Mesendoderm (in vitro differentiated cells): ENCODE measurements at regions not wholly inside any gene's neighbourhood (a gene's known extent, or its start where the extent isn't known, plus 50 kb on each side); places are given as distances from the start of the nearest gene placed in this dataset.

Experiments used
- DNase-seq: peaks from one replicate; pipeline ENCODE4 v3.0.0; 2013
- H2AK5ac ChIP-seq: 2 replicates; pipeline ENCODE4 v1.6.1; 2013; ENCODE audit warnings: low read length, inconsistent platforms
- H2BK120ac ChIP-seq: 2 replicates; pipeline ENCODE4 v1.6.1; 2013; ENCODE audit warnings: low read depth, mild to moderate bottlenecking, low read length, moderate library complexity, mixed read lengths
- H2BK15ac ChIP-seq: replicated peaks from 2 replicates; pipeline ENCODE4 v1.6.1; 2013; ENCODE audit warnings: low read depth, mild to moderate bottlenecking, moderate library complexity
- H2BK5ac ChIP-seq: 2 replicates; pipeline ENCODE4 v1.6.1; 2013; ENCODE audit warnings: low read length, inconsistent platforms
- H3K18ac ChIP-seq: 2 replicates; pipeline ENCODE4 v1.6.1; 2013; ENCODE audit warnings: mild to moderate bottlenecking, low read length, mixed read lengths
- H3K23ac ChIP-seq: one replicate; pipeline ENCODE4 v1.6.1; 2013; ENCODE audit warnings: low read length
- H3K27ac ChIP-seq: 2 replicates; pipeline ENCODE4 v1.5.1; 2013; ENCODE audit warnings: low read depth, mild to moderate bottlenecking, inconsistent platforms, low read length, moderate library complexity
- H3K27me3 ChIP-seq: 2 replicates; pipeline ENCODE4 v1.6.1; 2013; ENCODE audit warnings: low read length, control low read depth, mild to moderate bottlenecking, inconsistent platforms; ENCODE audit not compliant: insufficient read depth, poor library complexity
- H3K36me3 ChIP-seq: 2 replicates; pipeline ENCODE4 v1.6.1; 2013; ENCODE audit warnings: low read length, inconsistent platforms; ENCODE audit not compliant: control insufficient read depth, insufficient read depth
- H3K4ac ChIP-seq: one replicate; pipeline ENCODE4 v1.6.1; 2013; ENCODE audit warnings: low read depth, mild to moderate bottlenecking, low read length, moderate library complexity
- H3K4me1 ChIP-seq: 2 replicates; pipeline ENCODE4 v1.6.1; 2013; ENCODE audit warnings: low read depth, low read length, inconsistent platforms; ENCODE audit not compliant: control insufficient read depth
- H3K4me2 ChIP-seq: 2 replicates; pipeline ENCODE4 v1.6.1; 2013; ENCODE audit warnings: low read length
- H3K4me3 ChIP-seq: 2 replicates; pipeline ENCODE4 v1.5.1; 2013; ENCODE audit warnings: mild to moderate bottlenecking, low read length
- H3K56ac ChIP-seq: one replicate; pipeline ENCODE4 v1.6.1; 2013; ENCODE audit warnings: low read length
- H3K79me1 ChIP-seq: 2 replicates; pipeline ENCODE4 v1.6.1; 2013; ENCODE audit warnings: low read length, inconsistent platforms
- H3K79me2 ChIP-seq: 2 replicates; pipeline ENCODE4 v1.6.1; 2013; ENCODE audit warnings: mild to moderate bottlenecking, low read length; ENCODE audit not compliant: control insufficient read depth, insufficient read depth
- H3K9ac ChIP-seq: 2 replicates; pipeline ENCODE4 v1.6.1; 2013; ENCODE audit warnings: low read length, inconsistent platforms
- H4K5ac ChIP-seq: one replicate; pipeline ENCODE4 v1.6.1; 2013; ENCODE audit warnings: low read length
- H4K8ac ChIP-seq: one replicate; pipeline ENCODE4 v1.6.1; 2013; ENCODE audit warnings: low read depth, mild to moderate bottlenecking, control low read depth, low read length, moderate library complexity
- WGBS: extraction: QIAGEN DNeasy Blood & Tissue Kit; methylation state at CpG from one replicate; pipeline ENCODE4 v1.1.7; 2013; ENCODE audit warnings: low lambda C conversion rate, missing lambda C conversion rate; ENCODE audit not compliant: insufficient coverage; ENCODE audit errors: extremely low coverage; 5-methylcytosine and 5-hydroxymethylcytosine counted together

DNA sequence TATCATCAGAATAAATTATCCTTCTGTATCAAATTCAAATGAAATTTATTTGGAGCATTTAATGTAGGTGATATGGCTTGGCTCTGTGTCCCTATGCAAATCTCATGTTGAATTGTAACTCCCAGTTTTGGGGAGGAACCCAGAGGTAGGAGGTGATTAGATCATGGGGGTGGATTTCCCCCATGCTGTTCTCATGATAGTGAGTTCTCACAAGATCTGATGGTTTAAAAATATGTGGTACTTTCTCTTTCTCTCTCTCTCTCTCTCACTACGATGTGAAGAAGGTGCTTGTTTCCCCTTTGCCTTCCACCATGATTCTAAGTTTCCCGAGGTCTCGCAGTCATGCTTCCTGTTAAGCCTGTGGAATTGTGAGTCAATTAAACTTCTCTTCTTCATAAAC is 678.4 kb upstream of the RGMB start:
- Histone ChIP-seq H4K8ac (no peak overlapping the region), H3K27me3 (no peaks in the 10 kb centered on the region), H3K56ac (no peak overlapping the region), H3K4me2 (no peak overlapping the region), H3K23ac (no peak overlapping the region), H3K27ac (no peak overlapping the region), H3K4ac (no peak overlapping the region), H2BK120ac (no peak overlapping the region), H4K5ac (no peak overlapping the region), H3K18ac (no peak overlapping the region), H3K79me2 (no peaks in the 10 kb centered on the region), H3K36me3 (no peaks in the 10 kb centered on the region), H2BK5ac (no peak overlapping the region), H3K9ac (no peak overlapping the region), H3K4me3 (no peak overlapping the region), H3K4me1 (no peaks in the 10 kb centered on the region), H3K79me1 (no peaks in the 10 kb centered on the region), H2AK5ac (no peak overlapping the region), H2BK15ac (no peak overlapping the region)
- no CpG with 5 or more reads among the region's 3 CpGs for WGBS
- peak; percentile 4 for DNase-seq

- Histone ChIP-seq H3K27me3 (no peaks in the 10 kb centered on the region), H3K4ac (no peak overlapping the region), H3K79me2 (no peaks in the 10 kb centered on the region), H3K23ac (no peak overlapping the region), H2BK15ac (no peak overlapping the region), H3K27ac (no peak overlapping the region), H3K36me3 (no peaks in the 10 kb centered on the region), H2BK120ac (no peak overlapping the region), H2BK5ac (no peak overlapping the region), H4K8ac (no peak overlapping the region), H3K79me1 (no peaks in the 10 kb centered on the region), H3K56ac (no peak overlapping the region), H3K18ac (no peak overlapping the region), H3K4me1 (no peaks in the 10 kb centered on the region), H3K4me2 (no peak overlapping the region), H2AK5ac (no peak overlapping the region), H3K9ac (no peak overlapping the region), H3K4me3 (no peak overlapping the region), H4K5ac (no peak overlapping the region)
- WGBS: no CpG with 5 or more reads among the region's 1 CpG
- peak; percentile 9 for DNase-seq
Measured at GRCh38 chr5:98096155-98096554, 677.3 kb upstream of the RGMB start.

DNA sequence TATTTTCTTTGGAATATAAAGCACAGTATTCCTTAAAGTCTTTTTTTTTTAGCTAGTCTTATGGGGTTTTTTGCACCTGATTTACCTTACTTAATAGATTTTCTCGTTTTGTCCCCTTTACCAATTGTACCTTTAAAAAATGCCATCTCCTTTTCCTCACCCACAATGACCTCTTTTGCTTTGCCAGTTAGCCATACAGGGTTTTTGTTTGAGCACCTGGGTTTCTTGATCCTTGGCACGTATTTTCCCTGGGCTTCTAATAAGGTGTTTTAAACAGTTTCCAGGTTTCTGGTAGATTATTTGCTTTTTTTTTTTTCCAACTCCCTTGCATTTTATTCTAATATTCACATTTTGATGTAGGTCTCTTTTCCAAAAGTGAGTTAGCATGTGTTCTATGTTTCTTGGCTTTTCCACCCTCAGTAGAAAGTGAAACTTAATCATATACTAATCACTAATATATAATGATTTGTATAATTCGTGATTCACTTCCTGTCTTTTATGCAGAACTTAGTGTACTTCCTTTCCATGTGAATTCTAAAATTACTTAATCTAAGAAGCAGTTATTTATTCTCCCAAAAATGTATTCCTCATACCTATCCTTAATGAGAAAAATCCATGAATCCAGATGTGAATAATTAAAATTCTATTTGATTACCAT is 673.9 kb upstream of the RGMB start:
- Histone ChIP-seq H2BK120ac (no peak overlapping the region), H3K36me3 (no peaks in the 10 kb centered on the region)
- no CpG with 5 or more reads among the region's 3 CpGs for WGBS

GRCh38 chr5:98101131-98101530 is 672.3 kb upstream of the RGMB start:
- H3K18ac ChIP-seq: no peak overlapping the region
- H4K5ac ChIP-seq: no peak overlapping the region
- no peak overlapping the region for H3K9ac ChIP-seq
- H3K4me3 ChIP-seq: no peak overlapping the region
- no peak overlapping the region for H3K56ac ChIP-seq
- H3K4me2 ChIP-seq: no peak overlapping the region
- no peak for DNase-seq
- H3K27me3 ChIP-seq: no peaks in the 10 kb centered on the region
- H3K27ac ChIP-seq: no peak overlapping the region
- H3K36me3 ChIP-seq: no peaks in the 10 kb centered on the region
- no peak overlapping the region for H2BK5ac ChIP-seq
- no peaks in the 10 kb centered on the region for H3K4me1 ChIP-seq
- H2BK15ac ChIP-seq: no peak overlapping the region
- no peaks in the 10 kb centered on the region for H3K79me1 ChIP-seq
- H2AK5ac ChIP-seq: no peak overlapping the region
- H2BK120ac ChIP-seq: no peak overlapping the region
- H3K79me2 ChIP-seq: no peaks in the 10 kb centered on the region
- H3K23ac ChIP-seq: no peak overlapping the region
- H4K8ac ChIP-seq: no peak overlapping the region
- H3K4ac ChIP-seq: no peak overlapping the region

More for the DNA sequence above, 673.9 kb upstream of the RGMB start:
- Histone ChIP-seq H4K8ac (no peak overlapping the region), H3K79me2 (no peaks in the 10 kb centered on the region), H2AK5ac (no peak overlapping the region), H3K56ac (no peak overlapping the region), H2BK15ac (no peak overlapping the region), H3K79me1 (no peaks in the 10 kb centered on the region), H3K4me3 (no peak overlapping the region), H3K4ac (no peak overlapping the region), H3K18ac (no peak overlapping the region), H3K4me2 (no peak overlapping the region), H2BK5ac (no peak overlapping the region), H3K23ac (no peak overlapping the region), H3K27ac (no peak overlapping the region), H3K9ac (no peak overlapping the region), H4K5ac (no peak overlapping the region), H3K27me3 (no peaks in the 10 kb centered on the region), H3K4me1 (no peaks in the 10 kb centered on the region)
- no peak for DNase-seq

- Histone ChIP-seq H4K5ac (no peak overlapping the region), H3K27me3 (no peaks in the 10 kb centered on the region), H2AK5ac (no peak overlapping the region), H3K23ac (no peak overlapping the region), H3K4me3 (no peak overlapping the region), H2BK120ac (no peak overlapping the region), H3K4me1 (no peaks in the 10 kb centered on the region), H3K79me2 (no peaks in the 10 kb centered on the region), H3K27ac (no peak overlapping the region), H2BK5ac (no peak overlapping the region), H3K4ac (no peak overlapping the region), H2BK15ac (no peak overlapping the region), H3K4me2 (no peak overlapping the region), H3K9ac (no peak overlapping the region), H3K56ac (no peak overlapping the region), H3K79me1 (no peaks in the 10 kb centered on the region), H3K18ac (no peak overlapping the region), H3K36me3 (no peaks in the 10 kb centered on the region), H4K8ac (no peak overlapping the region)
- DNase-seq: no peak
- WGBS: no CpG with 5 or more reads among the region's 3 CpGs
Measured at GRCh38 chr5:98102936-98103335, 670.5 kb upstream of the RGMB start.

DNA sequence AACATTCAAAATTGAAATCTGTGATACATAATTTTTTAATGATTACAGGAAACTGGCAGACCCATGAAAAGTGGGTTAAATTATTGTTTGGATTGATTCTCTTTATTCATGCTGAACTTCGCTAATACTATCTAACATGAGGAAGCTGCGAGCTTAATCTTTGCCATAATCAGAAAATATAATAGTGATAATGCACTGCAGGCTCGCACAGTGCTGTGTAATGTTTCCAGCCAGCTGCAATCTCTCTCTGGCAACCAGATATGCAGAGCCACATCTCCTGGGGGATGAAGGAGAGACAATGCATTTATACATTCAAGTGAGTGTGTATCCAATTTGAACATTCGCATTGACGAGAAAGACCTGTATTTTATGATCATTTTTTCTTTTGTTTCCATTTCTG is 669.7 kb upstream of the RGMB start:
- Histone ChIP-seq H3K18ac (no peak overlapping the region), H3K27me3 (no peaks in the 10 kb centered on the region), H2BK120ac (no peak overlapping the region), H3K4ac (no peak overlapping the region), H2AK5ac (no peak overlapping the region), H3K79me1 (no peaks in the 10 kb centered on the region), H3K79me2 (no peaks in the 10 kb centered on the region), H3K56ac (no peak overlapping the region), H3K23ac (no peak overlapping the region), H3K4me3 (no peak overlapping the region), H3K4me2 (no peak overlapping the region), H4K8ac (no peak overlapping the region), H4K5ac (no peak overlapping the region), H3K36me3 (no peaks in the 10 kb centered on the region), H2BK5ac (no peak overlapping the region), H3K27ac (no peak overlapping the region), H3K9ac (no peak overlapping the region), H2BK15ac (no peak overlapping the region), H3K4me1 (no peaks in the 10 kb centered on the region)
- no CpG with 5 or more reads among the region's 5 CpGs for WGBS
- no peak for DNase-seq
